HG03565 (cell line): ENCODE measurements at regions not wholly inside any gene's neighbourhood (a gene's known extent, or its start where the extent isn't known, plus 50 kb on each side); places are given as distances from the start of the nearest gene placed in this dataset.
"Not testable (repeated sequence)": the region's sequence is repeated elsewhere in the genome, so short reads cannot be mapped to it uniquely, and the experiment has no call there.

Experiments
- ATAC-seq: cut with Tn5 transposase; IDR thresholded peaks from one replicate; pipeline ENCODE4 v1.9.1; 2021; ENCODE audit warnings: mild to moderate bottlenecking, moderate library complexity; ENCODE audit not compliant: unreplicated experiment

- no peak for ATAC-seq
Observed at GRCh38 chr3:191518861-191519260, 57.9 kb downstream of the PYDC2 start.

- no peak for ATAC-seq
Observed at GRCh38 chr3:191521055-191521454, 60.1 kb downstream of the PYDC2 start.

DNA sequence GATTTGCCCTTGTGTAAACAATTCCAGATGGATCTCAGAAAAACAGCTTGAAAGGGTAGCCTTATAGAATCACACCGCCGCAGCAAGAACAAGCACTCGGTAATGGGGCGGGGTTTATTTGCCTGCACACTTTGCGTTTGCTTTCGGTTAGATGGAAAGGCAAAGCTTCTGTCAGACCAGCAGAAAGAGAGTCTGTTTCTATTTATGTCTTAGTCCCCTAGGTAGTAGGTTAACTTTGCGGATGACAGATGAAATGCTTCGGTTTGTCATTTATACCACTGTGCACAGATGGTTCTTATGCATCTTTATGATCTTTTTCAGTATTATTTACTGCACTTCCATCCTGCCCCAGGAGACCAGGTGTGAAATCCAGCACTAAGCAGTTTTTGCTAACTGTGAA lies 62.2 kb downstream of the PYDC2 start:
- ATAC-seq, result no peak

- ATAC-seq, result no peak
Observed at GRCh38 chr3:191528589-191528988, 67.6 kb downstream of the PYDC2 start.

GRCh38 chr3:191529992-191530391 lies 69.0 kb downstream of the PYDC2 start:
- no peak for ATAC-seq

DNA sequence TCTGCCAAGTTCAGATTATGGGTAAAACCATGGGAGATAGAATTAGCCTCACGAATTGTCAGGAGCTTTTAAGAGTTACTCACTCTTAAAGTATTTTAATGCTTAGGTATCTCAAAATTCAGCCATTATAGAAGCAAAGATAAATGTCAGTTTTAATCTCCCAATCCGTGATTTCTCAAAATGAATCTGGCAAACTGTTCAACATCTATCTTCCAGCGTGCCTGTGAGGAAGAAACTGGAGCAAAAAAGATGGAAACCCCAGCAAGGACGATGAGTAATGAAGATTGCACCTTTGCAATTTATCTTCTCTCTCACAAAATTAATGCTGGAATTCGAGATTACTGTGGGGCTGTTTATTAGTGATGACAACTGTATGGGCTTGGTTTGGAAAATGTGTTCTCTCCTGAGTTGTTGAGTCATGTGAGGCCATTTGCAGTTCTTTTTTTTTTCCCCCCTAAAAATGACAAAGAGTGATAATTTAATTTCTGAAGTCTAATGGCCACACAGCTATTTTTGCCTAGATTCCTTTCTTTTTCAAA lies 70.5 kb downstream of the PYDC2 start:
- ATAC-seq, result no peak

GRCh38 chr3:191543018-191543417 lies 82.1 kb downstream of the PYDC2 start:
- no peak for ATAC-seq

GRCh38 chr3:191543897-191544296 lies 82.9 kb downstream of the PYDC2 start:
- no peak for ATAC-seq

- ATAC-seq, result no peak
Observed at GRCh38 chr3:191549357-191549756, 88.4 kb downstream of the PYDC2 start.

GRCh38 chr3:191555037-191555436 lies 94.1 kb downstream of the PYDC2 start:
- no peak for ATAC-seq

GRCh38 chr3:191557322-191557721 lies 96.4 kb downstream of the PYDC2 start:
- ATAC-seq, result no peak

DNA sequence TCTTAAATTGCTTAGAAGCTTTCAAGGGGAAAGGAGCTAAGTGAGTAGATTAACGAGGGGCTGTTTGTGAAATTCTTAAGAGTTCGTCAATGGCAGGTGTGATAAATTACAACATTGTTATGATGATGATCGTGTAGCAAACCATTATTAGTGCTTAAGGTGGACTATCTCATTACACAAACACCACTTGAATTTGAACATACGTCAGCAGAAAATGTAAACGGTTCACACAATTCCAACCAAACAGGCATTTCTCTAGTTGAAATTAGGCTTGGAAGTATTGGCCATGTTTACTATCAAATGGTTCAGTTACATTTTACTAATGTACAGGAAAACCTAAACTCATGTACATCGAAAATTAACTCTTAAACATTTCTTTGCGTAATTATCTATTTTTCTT lies 102.8 kb downstream of the PYDC2 start:
- ATAC-seq, result no peak

GRCh38 chr3:191566469-191566868 lies 105.5 kb downstream of the PYDC2 start:
- ATAC-seq, result no peak

DNA sequence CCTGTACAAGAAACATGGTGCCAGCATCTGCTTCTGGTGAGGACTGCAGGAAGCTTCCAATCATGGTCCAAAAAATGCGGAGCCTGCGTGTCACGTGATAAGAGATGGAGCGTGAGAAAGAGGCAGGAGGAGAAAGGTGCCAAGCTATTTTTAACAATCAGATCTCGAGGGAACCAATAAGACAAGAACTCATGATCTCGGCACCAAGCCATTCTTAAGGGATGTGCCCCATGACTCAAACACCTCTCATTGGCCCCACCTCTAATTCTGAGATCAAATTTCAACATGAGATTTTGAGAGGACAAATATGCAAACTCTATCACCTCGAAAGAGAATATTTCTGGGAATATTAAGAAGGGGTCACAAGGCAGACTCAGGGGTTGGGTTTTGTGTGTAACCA lies 107.2 kb downstream of the PYDC2 start:
- ATAC-seq, result no peak

DNA sequence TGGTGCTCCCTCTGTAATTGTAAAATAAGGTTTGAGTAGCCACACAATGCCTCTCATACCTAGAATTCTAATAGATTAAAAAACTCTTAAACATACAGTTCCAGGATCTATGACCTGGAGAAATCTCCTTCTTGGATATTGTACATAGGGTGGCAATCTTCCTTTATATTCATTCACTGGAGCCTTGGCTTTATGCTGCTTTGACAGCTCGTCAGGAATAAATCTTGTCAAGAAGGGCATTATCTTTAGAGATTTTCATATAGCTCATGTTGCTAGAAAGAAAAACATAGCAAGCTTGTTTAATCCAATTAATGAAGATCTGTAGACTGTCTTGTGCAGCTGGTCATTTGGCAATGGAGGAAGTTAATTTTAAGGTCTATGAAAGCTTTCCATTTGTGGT lies 131.1 kb downstream of the PYDC2 start:
- ATAC-seq, result no peak

- ATAC-seq, result no peak
Observed at GRCh38 chr3:191593486-191593885, 132.5 kb downstream of the PYDC2 start.

DNA sequence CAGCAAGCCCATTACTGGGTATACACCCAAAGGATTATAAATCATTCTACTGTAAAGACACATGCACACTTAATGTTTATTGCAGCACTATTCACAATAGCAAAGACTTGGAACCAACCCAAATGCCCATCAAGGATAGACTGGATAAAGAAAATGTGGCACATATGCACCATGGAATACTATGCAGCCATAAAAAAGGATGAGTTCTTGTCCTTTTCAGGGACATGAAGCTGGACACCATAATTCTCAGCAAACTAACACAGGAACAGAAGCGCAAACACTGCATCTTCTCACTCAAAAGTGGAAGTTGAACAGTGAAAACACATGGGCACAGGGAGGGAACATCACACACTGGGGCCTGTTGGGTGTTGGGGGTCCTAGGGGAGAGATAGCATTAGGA lies 154.5 kb downstream of the PYDC2 start:
- not testable (repeated sequence) for ATAC-seq

DNA sequence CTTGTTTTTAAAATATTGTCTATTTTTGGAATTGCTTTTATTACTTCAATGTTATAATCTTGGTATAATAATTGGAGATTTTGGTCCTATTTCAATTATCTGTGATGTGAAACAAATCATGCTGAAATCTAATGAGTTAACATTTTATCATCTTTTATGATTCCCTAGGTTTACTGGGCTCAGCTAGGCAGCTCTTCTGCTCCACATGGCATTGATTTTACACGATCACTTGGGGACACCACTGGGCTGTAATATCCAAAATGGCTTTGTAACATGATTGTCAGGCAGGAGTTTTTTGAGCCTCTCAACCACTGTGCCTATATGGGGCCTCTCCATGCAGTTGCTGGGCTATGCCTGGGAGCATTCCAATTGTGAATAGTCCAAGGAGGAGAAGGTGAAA lies 163.3 kb downstream of the PYDC2 start:
- no peak for ATAC-seq

DNA sequence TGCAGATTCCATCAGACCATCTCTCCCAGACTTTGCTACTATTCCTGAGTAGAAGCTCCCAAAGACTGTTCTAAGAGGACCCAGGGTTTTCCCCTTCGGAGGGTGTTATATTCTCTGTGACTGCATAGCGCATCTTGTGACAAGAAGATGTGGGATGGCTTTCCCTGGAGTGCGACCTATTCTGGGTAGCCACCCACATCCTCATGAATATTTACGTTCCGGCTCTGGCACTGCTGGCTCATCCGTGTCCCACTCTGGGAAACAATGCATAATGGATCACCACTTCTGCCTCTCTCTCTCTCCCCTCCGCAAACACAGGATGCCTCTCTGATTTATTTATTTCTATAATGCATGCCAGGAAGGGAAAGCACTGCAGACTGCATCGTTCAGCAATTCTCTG lies 166.1 kb downstream of the PYDC2 start:
- no peak for ATAC-seq

DNA sequence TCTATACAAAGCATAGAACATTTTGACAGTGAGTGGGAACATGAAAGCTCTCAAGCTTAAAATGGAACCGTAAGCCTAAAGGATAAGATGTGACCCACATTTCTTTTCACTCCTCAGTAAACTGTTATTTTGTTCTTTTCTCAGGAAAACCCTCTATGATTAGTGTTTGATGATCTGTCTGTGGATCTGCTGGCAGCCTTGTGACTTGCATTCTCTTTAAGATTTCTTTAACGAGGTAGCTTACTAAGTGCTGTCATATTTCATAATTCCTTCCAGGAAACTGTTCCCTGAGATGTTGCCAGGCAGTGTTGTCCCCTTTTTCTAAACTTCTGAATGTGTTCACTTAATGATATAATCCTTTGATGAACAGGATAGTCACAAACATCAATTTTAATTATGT lies 167.6 kb downstream of the PYDC2 start:
- ATAC-seq, result no peak

DNA sequence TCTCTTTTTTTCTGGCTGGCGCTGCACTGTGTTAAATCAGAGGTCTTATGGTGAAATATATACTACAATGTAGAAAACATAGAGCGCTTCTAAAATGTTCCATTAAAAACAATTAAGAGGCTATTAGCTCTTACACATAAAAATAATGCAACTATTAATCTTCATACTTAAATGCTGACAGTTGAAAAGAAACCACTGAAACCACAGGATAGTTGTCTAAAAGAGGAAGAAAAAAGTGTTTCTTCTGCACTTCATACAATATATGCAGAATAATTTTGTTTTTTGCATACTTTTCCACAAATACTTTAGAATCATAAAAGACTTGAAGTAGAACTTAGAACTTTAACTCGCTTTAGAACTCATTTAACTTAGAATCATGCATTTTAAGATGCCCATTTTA lies 170.5 kb downstream of the PYDC2 start:
- ATAC-seq, result no peak

GRCh38 chr3:191634902-191635301 lies 173.9 kb downstream of the PYDC2 start:
- ATAC-seq, result no peak

GRCh38 chr3:191637611-191638010 lies 176.6 kb downstream of the PYDC2 start:
- ATAC-seq, result no peak

DNA sequence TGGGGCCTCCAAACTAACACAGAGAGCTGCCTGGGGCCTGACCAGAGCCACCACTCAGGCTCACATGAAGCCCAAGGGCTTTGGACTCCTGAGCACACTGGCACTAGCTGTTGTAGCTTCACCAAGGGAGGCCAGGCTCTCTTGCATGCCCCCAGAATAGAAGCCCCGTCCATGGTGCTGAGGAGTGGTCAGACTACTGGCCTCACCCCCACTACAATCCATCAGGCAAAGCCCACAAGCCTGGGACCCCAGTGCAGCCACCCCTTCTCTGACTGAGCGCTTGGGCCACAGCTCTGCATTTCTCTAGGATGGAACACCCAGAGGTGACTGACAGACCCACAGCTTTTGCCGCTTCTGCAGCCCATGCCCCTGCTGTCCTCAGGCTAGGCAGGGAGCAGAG lies 180.8 kb downstream of the PYDC2 start:
- ATAC-seq, result no peak
